ENCODE measurements at regions not wholly inside any gene's neighbourhood (a gene's known extent, or its start where the extent isn't known, plus 50 kb on each side); places are given as distances from the start of the nearest gene placed in this dataset.

- H3K36me3 ChIP-seq: no peaks in the 10 kb centered on the region
- in situ Hi-C loops (cut with MboI; ENCODE audit: low sequenced_read_pairs in 4 of 4): no loop called here
- DNase-seq (no peak), ATAC-seq (no peak)
- H3K4me1 ChIP-seq: no peaks in the 10 kb centered on the region
- H3K27me3 ChIP-seq: peaks cover 0 to 4% (median 0%) of the 10 kb centered on the region in 3 donors
- H3K9me3 ChIP-seq: no peaks in the 10 kb centered on the region
- no peak overlapping the region for H3K27ac ChIP-seq
- H3K4me3 ChIP-seq: no peak overlapping the region
- intact Hi-C loops (cut with DNase I; ENCODE audit: low total_unique reads): no loop called here
- no peak for TF ChIP-seq CTCF (IDR thresholded peaks at IDR 0.05 in 4 of 5, conservative IDR thresholded peaks at IDR 0.05 in 1 of 5)
These were observed 95.0 kb upstream of the DAP start for GRCh38 chr5:10856071-10856470.

- DNase-seq: peak; percentile 11 to 37
- Histone ChIP-seq H3K36me3 (no peaks in the 10 kb centered on the region), H3K4me1 (no peaks in the 10 kb centered on the region), H3K27me3 (peaks cover 0 to 4% (median 0%) of the 10 kb centered on the region in 3 donors), H3K4me3 (no peak overlapping the region), H3K27ac (no peak overlapping the region), H3K9me3 (no peaks in the 10 kb centered on the region)
- intact Hi-C loops (cut with DNase I; ENCODE audit: low total_unique reads): no loop called here
- no peak for TF ChIP-seq CTCF (IDR thresholded peaks at IDR 0.05 in 4 of 5, conservative IDR thresholded peaks at IDR 0.05 in 1 of 5)
- no peak for TF ChIP-seq POLR2A (IDR thresholded peaks at IDR 0.05)
- in situ Hi-C loops (cut with MboI; ENCODE audit: low sequenced_read_pairs in 4 of 4): no loop called here
- peak; percentile 70 to 75 for ATAC-seq
These were observed 93.7 kb upstream of the DAP start for GRCh38 chr5:10854506-10855277.

GRCh38 chr5:10853154-10853553 lies 92.1 kb upstream of the DAP start:
- no peak for TF ChIP-seq POLR2A (IDR thresholded peaks at IDR 0.05)
- no peak for TF ChIP-seq CTCF (IDR thresholded peaks at IDR 0.05 in 4 of 5, conservative IDR thresholded peaks at IDR 0.05 in 1 of 5)
- intact Hi-C loops (cut with DNase I; ENCODE audit: low total_unique reads): no loop called here
- no peaks in the 10 kb centered on the region for H3K9me3 ChIP-seq
- H3K27ac ChIP-seq: no peak overlapping the region
- in situ Hi-C loops (cut with MboI; ENCODE audit: low sequenced_read_pairs in 4 of 4): no loop called here
- no peak overlapping the region for H3K4me3 ChIP-seq
- H3K27me3 ChIP-seq: peaks cover 0 to 4% (median 0%) of the 10 kb centered on the region in 3 donors
- no peaks in the 10 kb centered on the region for H3K4me1 ChIP-seq
- H3K36me3 ChIP-seq: no peaks in the 10 kb centered on the region
- DNase-seq (no peak), ATAC-seq (no peak)

- H3K27me3 ChIP-seq: no peaks in the 10 kb centered on the region
- no peaks in the 10 kb centered on the region for H3K36me3 ChIP-seq
- TF ChIP-seq CTCF (IDR thresholded peaks at IDR 0.05 in 4 of 5, conservative IDR thresholded peaks at IDR 0.05 in 1 of 5): no peak
- TF ChIP-seq POLR2A (IDR thresholded peaks at IDR 0.05): no peak
- H3K4me3 ChIP-seq: no peak overlapping the region
- no peaks in the 10 kb centered on the region for H3K4me1 ChIP-seq
- no peaks in the 10 kb centered on the region for H3K9me3 ChIP-seq
- DNase-seq: no peak
- no peak for ATAC-seq
- intact Hi-C loops (cut with DNase I; ENCODE audit: low total_unique reads): no loop called here
- no peak overlapping the region for H3K27ac ChIP-seq
- in situ Hi-C loops (cut with MboI; ENCODE audit: low sequenced_read_pairs in 4 of 4): no loop called here
These were observed 88.2 kb upstream of the DAP start for GRCh38 chr5:10849278-10849677.

- DNase-seq (no peak), ATAC-seq (no peak)
- Histone ChIP-seq H3K27me3 (no peaks in the 10 kb centered on the region), H3K4me1 (no peaks in the 10 kb centered on the region), H3K4me3 (no peak overlapping the region), H3K9me3 (no peaks in the 10 kb centered on the region), H3K36me3 (no peaks in the 10 kb centered on the region), H3K27ac (no peak overlapping the region)
- in situ Hi-C loops (cut with MboI; ENCODE audit: low sequenced_read_pairs in 4 of 4): no loop called here
- TF ChIP-seq POLR2A (IDR thresholded peaks at IDR 0.05) (no peak), CTCF (IDR thresholded peaks at IDR 0.05 in 4 of 5, conservative IDR thresholded peaks at IDR 0.05 in 1 of 5) (no peak)
- intact Hi-C loops (cut with DNase I; ENCODE audit: low total_unique reads): no loop called here
These were observed 83.0 kb upstream of the DAP start for GRCh38 chr5:10844016-10844415.

All from gastrocnemius medialis (tissue), 4 donors.